IMR-90 (cell line): ENCODE measurements at regions not wholly inside any gene's neighbourhood (a gene's known extent, or its start where the extent isn't known, plus 50 kb on each side); places are given as distances from the start of the nearest gene placed in this dataset.

Source experiments
- CEBPB ChIP-seq: IDR thresholded peaks from 2 replicates; pipeline ENCODE4 v1.6.1; 2012; ENCODE audit warnings: low read depth, low read length, improper control_type of control experiment
- CHD1 ChIP-seq: IDR thresholded peaks from 2 replicates; pipeline ENCODE4 v1.6.1; 2012; ENCODE audit warnings: low read depth, low read length, improper control_type of control experiment
- CTCF ChIP-seq: conservative IDR thresholded peaks from 2 replicates; pipeline ENCODE4 v1.5.1; 2012; ENCODE audit warnings: mild to moderate bottlenecking, low read depth, low read length, improper control_type of control experiment
- FOS ChIP-seq: fragments of 150-350 bp; IDR thresholded peaks from 2 replicates; pipeline ENCODE4 v1.6.1; 2016; ENCODE audit warnings: low read depth, low read length
- MAFK ChIP-seq: IDR thresholded peaks from 2 replicates; pipeline ENCODE4 v1.6.1; 2012; ENCODE audit warnings: low read depth, low read length, improper control_type of control experiment
- MAZ ChIP-seq: IDR thresholded peaks from 2 replicates; pipeline ENCODE4 v1.6.1; 2012; ENCODE audit warnings: low read depth, mild to moderate bottlenecking, low read length, improper control_type of control experiment, moderate library complexity, borderline replicate concordance
- MXI1 ChIP-seq: IDR thresholded peaks from 2 replicates; pipeline ENCODE4 v1.6.1; 2012; ENCODE audit warnings: low read depth, mild to moderate bottlenecking, low read length, moderate library complexity, borderline replicate concordance
- NFE2L2 ChIP-seq: fragments of 150-350 bp; IDR thresholded peaks from 2 replicates; pipeline ENCODE4 v1.6.1; 2016; ENCODE audit warnings: low read depth, mild to moderate bottlenecking, low read length
- POLR2A ChIP-seq: IDR thresholded peaks from 2 replicates; pipeline ENCODE4 v1.6.1; 2012; ENCODE audit warnings: mild to moderate bottlenecking, low read depth, low read length
- RAD21 ChIP-seq: IDR thresholded peaks from 2 replicates; pipeline ENCODE4 v1.6.1; 2012; ENCODE audit warnings: low read length, improper control_type of control experiment
- RCOR1 ChIP-seq: IDR thresholded peaks from 2 replicates; pipeline ENCODE4 v1.6.1; 2012; ENCODE audit warnings: mild to moderate bottlenecking, low read length, improper control_type of control experiment; ENCODE audit not compliant: insufficient replicate concordance
- SMC3 ChIP-seq: fragments of 150-350 bp; IDR thresholded peaks from 2 replicates; pipeline ENCODE4 v1.6.1; 2016; ENCODE audit warnings: low read depth, mild to moderate bottlenecking, antibody characterized with exemption, low read length, moderate library complexity
- USF2 ChIP-seq: fragments of 150-350 bp; IDR thresholded peaks from 2 replicates; pipeline ENCODE4 v1.6.1; 2017; ENCODE audit warnings: mild to moderate bottlenecking, antibody characterized with exemption, low read length, low read depth

GRCh38 chr7:32323712-32324111 lies 166.5 kb downstream of the LSM5 start:
- TF ChIP-seq CTCF = no peak
- TF ChIP-seq SMC3 = no peak
- TF ChIP-seq CEBPB = no peak
- TF ChIP-seq MXI1 = no peak
- no peak for TF ChIP-seq CHD1
- TF ChIP-seq POLR2A = no peak
- TF ChIP-seq RAD21 = no peak
- TF ChIP-seq USF2 = no peak
- TF ChIP-seq MAFK = no peak
- TF ChIP-seq RCOR1 = no peak
- TF ChIP-seq NFE2L2 = no peak
- no peak for TF ChIP-seq MAZ
- no peak for TF ChIP-seq FOS
